M059J (cell line): ENCODE measurements at regions not wholly inside any gene's neighbourhood (a gene's known extent, or its start where the extent isn't known, plus 50 kb on each side); places are given as distances from the start of the nearest gene placed in this dataset.

Experiments
- DNase-seq: peaks from one replicate; pipeline ENCODE4 v3.0.0-alpha.2; 2012; ENCODE audit warnings: low read depth

- DNase-seq = no peak
Measured at GRCh38 chr6:148242180-148242579, 100.5 kb upstream of the SASH1 start.

GRCh38 chr6:148244217-148244935 is 98.3 kb upstream of the SASH1 start:
- no peak for DNase-seq

- no peak for DNase-seq
Measured at GRCh38 chr6:148247386-148248063, 95.1 kb upstream of the SASH1 start.

- DNase-seq = no peak
Measured at GRCh38 chr6:148249160-148249559, 93.5 kb upstream of the SASH1 start.

- no peak for DNase-seq
Measured at GRCh38 chr6:148249679-148250375, 92.8 kb upstream of the SASH1 start.

- peak; percentile 65 for DNase-seq
Measured at GRCh38 chr6:148250975-148251685, 91.5 kb upstream of the SASH1 start.

GRCh38 chr6:148251891-148252290 is 90.7 kb upstream of the SASH1 start:
- no peak for DNase-seq

GRCh38 chr6:148257810-148258209 is 84.8 kb upstream of the SASH1 start:
- no peak for DNase-seq

GRCh38 chr6:148258868-148259267 is 83.8 kb upstream of the SASH1 start:
- DNase-seq = no peak

GRCh38 chr6:148261470-148261869 is 81.2 kb upstream of the SASH1 start:
- DNase-seq = no peak

GRCh38 chr6:148263010-148263409 is 79.6 kb upstream of the SASH1 start:
- DNase-seq = peak; percentile 22

- DNase-seq = no peak
Measured at GRCh38 chr6:148263961-148264360, 78.7 kb upstream of the SASH1 start.

- no peak for DNase-seq
Measured at GRCh38 chr6:148265054-148265453, 77.6 kb upstream of the SASH1 start.

- peak; percentile 58 for DNase-seq
Measured at GRCh38 chr6:148269386-148269785, 73.3 kb upstream of the SASH1 start.

GRCh38 chr6:148271711-148272439 is 70.8 kb upstream of the SASH1 start:
- DNase-seq = peak; percentile 45

- DNase-seq = no peak
Measured at GRCh38 chr6:148272597-148272996, 70.0 kb upstream of the SASH1 start.

GRCh38 chr6:148273962-148274752 is 68.5 kb upstream of the SASH1 start:
- no peak for DNase-seq

- DNase-seq = no peak
Measured at GRCh38 chr6:148274809-148275208, 67.8 kb upstream of the SASH1 start.

GRCh38 chr6:148285205-148285604 is 57.4 kb upstream of the SASH1 start:
- DNase-seq = peak; percentile 13

GRCh38 chr6:148286563-148286962 is 56.1 kb upstream of the SASH1 start:
- no peak for DNase-seq
